ENCODE measurements at regions not wholly inside any gene's neighbourhood (a gene's known extent, or its start where the extent isn't known, plus 50 kb on each side); places are given as distances from the start of the nearest gene placed in this dataset.

- DNase-seq (ENCODE audit: low spot score), result no peak
Observed at GRCh38 chr9:118957585-118957984, 411.6 kb downstream of the BRINP1 start.

- no peak for DNase-seq (ENCODE audit: low spot score)
Observed at GRCh38 chr9:118959366-118959765, 409.9 kb downstream of the BRINP1 start.

- no peak for DNase-seq (ENCODE audit: low spot score)
Observed at GRCh38 chr9:118961857-118962256, 407.4 kb downstream of the BRINP1 start.

- no peak for DNase-seq (ENCODE audit: low spot score)
Observed at GRCh38 chr9:118962426-118962825, 406.8 kb downstream of the BRINP1 start.

- no peak for DNase-seq (ENCODE audit: low spot score)
Observed at GRCh38 chr9:118963674-118964073, 405.6 kb downstream of the BRINP1 start.

GRCh38 chr9:118967901-118968300, 401.3 kb downstream of the BRINP1 start:
- no peak for DNase-seq (ENCODE audit: low spot score)

- no peak for DNase-seq (ENCODE audit: low spot score)
Observed at GRCh38 chr9:118975736-118976135, 393.5 kb downstream of the BRINP1 start.

GRCh38 chr9:118976160-118976559, 393.1 kb downstream of the BRINP1 start:
- no peak for DNase-seq (ENCODE audit: low spot score)

- DNase-seq (ENCODE audit: low spot score), result no peak
Observed at GRCh38 chr9:118984607-118985006, 384.6 kb downstream of the BRINP1 start.

GRCh38 chr9:118985851-118986250, 383.4 kb downstream of the BRINP1 start:
- no peak for DNase-seq (ENCODE audit: low spot score)

GRCh38 chr9:118987167-118987566, 382.1 kb downstream of the BRINP1 start:
- no peak for DNase-seq (ENCODE audit: low spot score)

- DNase-seq (ENCODE audit: low spot score), result no peak
Observed at GRCh38 chr9:118990949-118991348, 378.3 kb downstream of the BRINP1 start.

GRCh38 chr9:118991366-118992285, 377.6 kb downstream of the BRINP1 start:
- no peak for DNase-seq (ENCODE audit: low spot score)

- no peak for DNase-seq (ENCODE audit: low spot score)
Observed at GRCh38 chr9:118992813-118993794, 376.1 kb downstream of the BRINP1 start.

- DNase-seq (ENCODE audit: low spot score), result no peak
Observed at GRCh38 chr9:118993965-118994364, 375.3 kb downstream of the BRINP1 start.

GRCh38 chr9:119002491-119002890, 366.7 kb downstream of the BRINP1 start:
- no peak for DNase-seq (ENCODE audit: low spot score)

- no peak for DNase-seq (ENCODE audit: low spot score)
Observed at GRCh38 chr9:119003201-119003611, 366.0 kb downstream of the BRINP1 start.

GRCh38 chr9:119003882-119004617, 365.2 kb downstream of the BRINP1 start:
- DNase-seq (ENCODE audit: low spot score), result no peak

GRCh38 chr9:119004618-119004990, 364.6 kb downstream of the BRINP1 start:
- DNase-seq (ENCODE audit: low spot score), result no peak

GRCh38 chr9:119005162-119005561, 364.1 kb downstream of the BRINP1 start:
- DNase-seq (ENCODE audit: low spot score), result no peak

- no peak for DNase-seq (ENCODE audit: low spot score)
Observed at GRCh38 chr9:119009249-119009648, 360.0 kb downstream of the BRINP1 start.

- DNase-seq (ENCODE audit: low spot score), result no peak
Observed at GRCh38 chr9:119020284-119020683, 349.0 kb downstream of the BRINP1 start.
